ENCODE measurements at regions not wholly inside any gene's neighbourhood (a gene's known extent, or its start where the extent isn't known, plus 50 kb on each side); places are given as distances from the start of the nearest gene placed in this dataset.

- TF ChIP-seq CTCF (conservative IDR thresholded peaks at IDR 0.05), result no peak
- TF ChIP-seq ZFX (IDR thresholded peaks at IDR 0.05), result no peak
Measured at GRCh38 chr16:55403464-55403863, 75.5 kb upstream of the MMP2 start.
